ENCODE measurements at regions not wholly inside any gene's neighbourhood (a gene's known extent, or its start where the extent isn't known, plus 50 kb on each side); places are given as distances from the start of the nearest gene placed in this dataset.

- no peaks in the 10 kb centered on the region for H3K36me3 ChIP-seq (ENCODE audit: control insufficient read depth in 4 of 4, insufficient read depth in 3 of 4, low read depth in 1 of 4, low read length in 3 of 4)
- H3K9me3 ChIP-seq (ENCODE audit: control insufficient read depth in 4 of 4, low read length in 3 of 4) = no peaks in the 10 kb centered on the region
- 90% methylated on average over 1 of the region's 1 CpG for WGBS
- no peak overlapping the region for H3K4me3 ChIP-seq (ENCODE audit: low read depth in 1 of 3, low read length in 3 of 3)
- DNase-seq (ENCODE audit: low spot score) = no peak
- H3K27me3 ChIP-seq (ENCODE audit: control insufficient read depth in 4 of 4, insufficient read depth in 4 of 4, low read length in 3 of 4) = no peaks in the 10 kb centered on the region
- H3K27ac ChIP-seq (ENCODE audit: low read depth in 1 of 2, low read length in 2 of 2) = no peak overlapping the region
- H3K9ac ChIP-seq (ENCODE audit: low read depth in 1 of 2, low read length in 2 of 2) = no peak overlapping the region
- no peaks in the 10 kb centered on the region for H3K4me1 ChIP-seq (ENCODE audit: control insufficient read depth in 4 of 4, insufficient read depth in 4 of 4, low read length in 3 of 4)
- TF ChIP-seq HNF4G (IDR thresholded peaks at IDR 0.05) (no peak), FOXA1 (IDR thresholded peaks at IDR 0.05) (no peak), FOXA2 (IDR thresholded peaks at IDR 0.05) (no peak), TAF1 (conservative IDR thresholded peaks at IDR 0.05) (no peak), JUND (IDR thresholded peaks at IDR 0.05) (no peak), REST (IDR thresholded peaks at IDR 0.05) (no peak), GABPA (IDR thresholded peaks at IDR 0.05 in 1 of 2, conservative IDR thresholded peaks at IDR 0.05 in 1 of 2) (no peak), HNF4A (conservative IDR thresholded peaks at IDR 0.05) (no peak), RAD21 (IDR thresholded peaks at IDR 0.05) (no peak), CTCF (IDR thresholded peaks at IDR 0.05; ENCODE audit: low read depth, low read length, missing input control) (no peak)
- TF ChIP-seq, protein P1, sequence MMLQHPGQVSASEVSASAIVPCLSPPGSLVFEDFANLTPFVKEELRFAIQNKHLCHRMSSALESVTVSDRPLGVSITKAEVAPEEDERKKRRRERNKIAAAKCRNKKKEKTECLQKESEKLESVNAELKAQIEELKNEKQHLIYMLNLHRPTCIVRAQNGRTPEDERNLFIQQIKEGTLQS (IDR thresholded peaks at IDR 0.05) = no peak
These were observed 352.5 kb upstream of the NUDT12 start for GRCh38 chr5:103915081-103915480.

DNA sequence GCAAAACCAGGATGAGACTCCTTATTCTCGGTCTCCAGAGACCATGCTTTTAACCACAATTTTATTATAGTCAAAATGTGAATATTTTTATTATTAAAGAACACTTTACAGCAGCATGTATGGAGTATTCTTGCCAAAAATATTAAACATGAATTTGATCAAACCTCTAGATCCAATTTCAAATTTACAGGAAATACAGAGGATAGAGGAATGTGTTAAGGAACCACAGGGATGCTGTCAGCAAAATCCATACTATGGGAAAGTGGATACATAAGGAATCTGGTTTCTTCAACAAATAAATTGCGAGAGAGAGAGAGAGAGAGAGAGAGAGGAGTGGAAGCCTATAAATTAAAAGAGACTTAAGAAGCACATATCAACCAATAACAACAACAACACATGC is 348.2 kb upstream of the NUDT12 start:
- Histone ChIP-seq H3K4me3 (ENCODE audit: low read depth in 1 of 3, low read length in 3 of 3) (no peak overlapping the region), H3K27me3 (ENCODE audit: control insufficient read depth in 4 of 4, insufficient read depth in 4 of 4, low read length in 3 of 4) (no peaks in the 10 kb centered on the region), H3K9me3 (ENCODE audit: control insufficient read depth in 4 of 4, low read length in 3 of 4) (no peaks in the 10 kb centered on the region), H3K9ac (ENCODE audit: low read depth in 1 of 2, low read length in 2 of 2) (no peak overlapping the region), H3K36me3 (ENCODE audit: control insufficient read depth in 4 of 4, insufficient read depth in 3 of 4, low read depth in 1 of 4, low read length in 3 of 4) (no peaks in the 10 kb centered on the region), H3K27ac (ENCODE audit: low read depth in 1 of 2, low read length in 2 of 2) (no peak overlapping the region), H3K4me1 (ENCODE audit: control insufficient read depth in 4 of 4, insufficient read depth in 4 of 4, low read length in 3 of 4) (no peaks in the 10 kb centered on the region)
- WGBS = 59% methylated on average over 2 of the region's 2 CpGs
- TF ChIP-seq TAF1 (conservative IDR thresholded peaks at IDR 0.05) = no peak
- TF ChIP-seq CTCF (IDR thresholded peaks at IDR 0.05; ENCODE audit: low read depth, low read length, missing input control) = no peak
- TF ChIP-seq MAX (IDR thresholded peaks at IDR 0.05) = no peak
- no peak for DNase-seq (ENCODE audit: low spot score)

Data from liver (tissue), 8 donors.